ENCODE measurements at regions not wholly inside any gene's neighbourhood (a gene's known extent, or its start where the extent isn't known, plus 50 kb on each side); places are given as distances from the start of the nearest gene placed in this dataset.

DNA sequence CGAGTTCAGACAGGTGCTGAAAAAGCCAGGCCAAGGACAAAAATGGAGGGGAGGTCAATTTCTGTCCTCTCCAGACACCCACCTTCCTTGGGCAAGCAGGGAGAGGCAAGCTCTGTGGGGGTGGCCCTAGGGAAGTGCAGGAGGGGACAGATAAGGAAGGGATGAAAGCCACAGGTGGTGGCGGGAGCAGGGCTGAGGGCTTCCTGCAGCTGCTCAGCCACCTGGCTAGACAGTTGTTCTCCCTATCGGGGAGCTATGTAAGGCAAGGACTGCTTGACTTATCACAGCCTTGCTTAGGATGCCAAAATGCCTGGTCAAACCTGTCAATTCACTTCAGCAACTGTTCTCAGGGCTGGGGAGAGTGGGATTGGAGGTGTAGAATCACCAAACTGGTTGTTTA lies 266.1 kb downstream of the ZSWIM6 start:
- TF ChIP-seq, protein P1, sequence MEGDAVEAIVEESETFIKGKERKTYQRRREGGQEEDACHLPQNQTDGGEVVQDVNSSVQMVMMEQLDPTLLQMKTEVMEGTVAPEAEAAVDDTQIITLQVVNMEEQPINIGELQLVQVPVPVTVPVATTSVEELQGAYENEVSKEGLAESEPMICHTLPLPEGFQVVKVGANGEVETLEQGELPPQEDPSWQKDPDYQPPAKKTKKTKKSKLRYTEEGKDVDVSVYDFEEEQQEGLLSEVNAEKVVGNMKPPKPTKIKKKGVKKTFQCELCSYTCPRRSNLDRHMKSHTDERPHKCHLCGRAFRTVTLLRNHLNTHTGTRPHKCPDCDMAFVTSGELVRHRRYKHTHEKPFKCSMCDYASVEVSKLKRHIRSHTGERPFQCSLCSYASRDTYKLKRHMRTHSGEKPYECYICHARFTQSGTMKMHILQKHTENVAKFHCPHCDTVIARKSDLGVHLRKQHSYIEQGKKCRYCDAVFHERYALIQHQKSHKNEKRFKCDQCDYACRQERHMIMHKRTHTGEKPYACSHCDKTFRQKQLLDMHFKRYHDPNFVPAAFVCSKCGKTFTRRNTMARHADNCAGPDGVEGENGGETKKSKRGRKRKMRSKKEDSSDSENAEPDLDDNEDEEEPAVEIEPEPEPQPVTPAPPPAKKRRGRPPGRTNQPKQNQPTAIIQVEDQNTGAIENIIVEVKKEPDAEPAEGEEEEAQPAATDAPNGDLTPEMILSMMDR (IDR thresholded peaks at IDR 0.05): no peak
- no peak for TF ChIP-seq POLR2A (IDR thresholded peaks at IDR 0.05)

Data from lower leg skin (tissue), 3 donors.